Epidermal melanocyte (primary cell): ENCODE measurements at regions not wholly inside any gene's neighbourhood (a gene's known extent, or its start where the extent isn't known, plus 50 kb on each side); places are given as distances from the start of the nearest gene placed in this dataset.
"Not testable (repeated sequence)": the region's sequence is repeated elsewhere in the genome, so short reads cannot be mapped to it uniquely, and the experiment has no call there.

Experiments
- DNase-seq: peaks from one replicate; pipeline ENCODE4 v3.0.0; 2011; ENCODE audit warnings: low spot score; ENCODE audit not compliant: insufficient read length

DNA sequence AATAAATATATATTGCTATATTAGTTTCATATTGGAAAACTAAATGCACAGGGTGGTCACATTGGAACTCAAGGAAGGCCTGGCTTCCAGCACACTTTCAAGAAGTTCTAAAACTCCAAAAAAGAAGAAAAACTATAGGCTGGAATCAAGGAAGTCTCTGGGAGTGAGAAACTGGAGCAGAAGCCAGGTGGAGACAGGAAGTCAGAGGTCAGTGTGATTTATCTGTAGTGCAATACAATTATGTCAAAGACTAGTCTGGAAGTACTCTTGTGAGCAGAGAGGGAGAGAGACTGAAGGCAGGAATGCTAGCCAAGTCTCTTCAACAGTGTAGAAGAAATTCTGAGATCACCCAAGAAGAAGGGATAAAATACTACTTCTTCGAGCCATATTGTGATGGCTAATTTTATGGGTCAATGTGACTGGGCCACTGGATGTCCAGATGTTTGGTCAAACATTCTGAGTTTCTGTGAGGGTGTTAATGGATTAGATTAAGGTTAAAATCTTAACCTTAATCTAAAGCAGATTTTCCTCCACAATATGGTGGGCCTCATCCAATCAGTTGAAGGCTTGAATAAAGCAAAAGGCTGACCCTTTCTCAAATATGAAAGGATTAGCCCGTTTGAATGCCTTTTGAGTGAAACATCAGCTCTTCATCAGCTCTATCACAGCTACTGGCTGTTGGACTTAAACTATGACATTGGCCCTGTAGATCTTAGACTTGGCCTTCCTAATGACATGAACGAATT is 208.0 kb downstream of the TDRD15 start:
- DNase-seq, result no peak

DNA sequence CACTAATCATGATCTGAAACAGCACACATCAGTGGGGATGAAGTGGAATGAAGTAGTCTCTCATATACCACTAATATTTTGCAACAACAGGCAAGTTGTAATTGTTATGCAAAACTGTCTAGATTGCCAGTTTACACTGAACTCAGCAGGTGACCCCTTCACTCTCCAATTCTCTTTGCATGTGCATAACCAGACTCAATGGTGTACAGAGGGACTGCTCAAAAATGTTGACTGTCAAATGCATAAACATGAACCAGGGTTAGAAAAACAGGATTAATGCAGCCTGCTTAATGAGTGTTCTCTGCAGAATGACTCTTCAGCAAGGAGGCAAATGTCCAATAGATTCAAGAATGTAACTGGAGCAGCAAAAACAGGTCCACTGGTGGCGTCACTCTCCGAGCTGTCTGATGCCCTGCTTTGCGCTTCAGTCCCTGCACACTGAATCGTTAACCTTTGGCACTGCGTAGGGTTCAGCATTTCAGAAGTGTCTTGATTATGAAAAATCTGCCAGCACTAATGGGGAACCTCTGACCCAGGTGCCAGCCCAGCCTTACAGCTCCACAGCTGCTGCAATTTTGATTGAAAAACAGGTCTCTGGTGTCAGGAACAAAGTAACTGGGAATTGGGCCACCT is 209.3 kb downstream of the TDRD15 start:
- DNase-seq, result no peak

DNA sequence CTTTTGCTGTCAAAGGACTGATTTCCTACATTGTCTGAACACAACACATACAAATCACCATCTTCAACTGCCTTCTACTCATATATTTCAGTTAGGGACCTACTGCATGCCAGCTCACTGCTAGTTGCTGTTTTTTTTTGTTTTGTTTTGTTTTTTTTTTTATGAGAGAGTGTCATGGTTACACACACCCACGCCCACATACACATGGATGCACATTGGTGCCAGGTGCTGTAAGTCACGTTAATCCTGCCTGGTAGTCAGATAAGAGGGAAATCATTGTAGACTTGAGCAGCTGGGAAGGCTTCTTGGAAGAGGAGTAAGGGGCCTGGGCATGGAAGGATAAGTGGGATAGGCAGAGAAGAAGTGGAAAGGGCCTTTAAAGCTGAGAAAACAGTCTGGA is 209.9 kb downstream of the TDRD15 start:
- DNase-seq, result no peak

DNA sequence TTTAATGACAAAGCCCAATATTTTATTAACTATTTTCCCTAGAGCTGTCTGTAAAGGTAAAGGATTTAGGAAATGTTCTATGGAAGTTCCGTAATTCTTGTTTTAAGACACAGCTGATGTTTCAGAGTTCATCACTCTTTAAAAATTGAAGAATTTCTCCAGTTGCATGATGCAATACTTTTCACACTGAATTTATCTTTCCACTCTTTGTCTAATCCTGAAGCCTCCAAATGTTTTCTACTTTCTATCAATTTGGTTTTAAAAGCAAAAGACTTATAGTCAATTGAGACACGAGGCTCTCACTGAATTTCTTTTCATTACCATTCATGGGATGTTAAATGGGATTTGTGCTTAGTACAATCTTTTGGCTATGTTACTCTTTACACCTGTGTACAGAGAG is 223.2 kb downstream of the TDRD15 start:
- DNase-seq, result no peak

DNA sequence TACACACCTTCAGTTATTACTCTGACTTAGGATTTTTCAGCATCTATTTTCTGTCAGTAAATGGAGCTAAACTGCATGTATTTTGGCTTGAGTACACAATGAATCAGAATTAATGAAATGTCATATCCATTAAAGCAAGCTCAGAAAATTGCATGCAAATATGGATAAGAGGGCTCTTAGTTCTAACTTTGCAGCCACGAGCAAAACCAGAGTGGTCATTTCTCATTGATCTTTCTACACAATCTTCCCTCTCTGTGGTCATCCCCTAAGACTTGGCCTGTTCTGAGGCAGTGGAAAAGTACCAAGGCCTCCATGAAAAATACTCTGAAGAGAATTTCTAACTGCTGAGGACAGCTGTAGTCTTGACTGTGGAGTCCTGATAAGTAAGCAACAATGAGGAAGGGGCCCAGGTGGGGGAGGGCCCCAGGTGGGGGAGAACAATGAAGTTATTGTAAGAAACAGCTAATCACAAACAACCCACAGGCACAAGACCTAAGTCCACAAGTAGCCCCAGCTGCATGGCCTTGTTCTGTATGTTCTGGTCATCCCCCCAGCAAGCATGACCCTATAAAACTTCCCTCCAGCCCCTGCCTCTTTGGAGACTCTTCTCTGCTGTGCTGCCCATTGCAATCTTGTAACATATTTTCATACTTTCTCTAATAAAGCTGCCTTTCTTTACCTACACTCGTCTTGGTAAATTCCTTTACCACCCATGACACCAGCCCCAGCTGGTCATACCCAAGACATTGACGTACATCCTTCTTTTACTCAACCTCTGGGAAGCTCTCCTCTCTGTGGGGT is 230.3 kb downstream of the TDRD15 start:
- DNase-seq, result no peak

DNA sequence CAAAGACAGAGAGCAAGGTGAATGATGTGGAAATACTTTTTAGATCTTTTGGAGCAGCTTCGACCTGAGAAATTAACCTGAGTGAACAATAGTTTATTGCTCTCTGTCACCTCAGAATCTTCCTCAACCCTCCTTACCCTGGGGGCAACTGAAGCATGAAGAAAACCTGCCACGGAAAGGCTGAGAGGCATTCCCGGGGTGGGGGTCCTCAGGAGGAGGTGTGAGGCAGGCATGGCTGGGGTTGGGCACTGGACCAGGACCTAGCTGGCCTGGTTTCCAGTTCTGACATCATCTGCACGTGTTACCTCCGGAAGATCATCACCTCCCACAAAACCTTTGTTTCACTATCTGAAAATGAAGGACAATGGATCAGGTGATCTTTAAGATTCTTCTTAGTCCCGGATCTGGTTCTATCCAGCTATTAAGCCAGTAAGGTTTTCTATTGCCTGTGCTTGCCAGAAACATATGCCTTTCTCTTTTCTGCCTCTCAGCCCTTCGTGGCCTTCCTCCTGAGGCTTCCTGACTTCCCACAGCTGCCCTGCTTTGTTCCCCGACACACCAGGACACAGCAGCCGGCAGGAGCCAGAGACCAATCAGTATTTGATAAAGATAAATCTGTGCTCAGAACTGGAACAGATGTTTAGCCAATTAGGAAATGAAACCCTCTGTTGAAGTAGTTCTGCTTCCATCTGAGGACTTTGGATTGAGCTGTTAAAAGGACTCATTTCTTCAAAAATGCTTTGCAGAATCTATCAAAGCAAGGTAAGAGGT is 232.5 kb downstream of the TDRD15 start:
- DNase-seq, result no peak

DNA sequence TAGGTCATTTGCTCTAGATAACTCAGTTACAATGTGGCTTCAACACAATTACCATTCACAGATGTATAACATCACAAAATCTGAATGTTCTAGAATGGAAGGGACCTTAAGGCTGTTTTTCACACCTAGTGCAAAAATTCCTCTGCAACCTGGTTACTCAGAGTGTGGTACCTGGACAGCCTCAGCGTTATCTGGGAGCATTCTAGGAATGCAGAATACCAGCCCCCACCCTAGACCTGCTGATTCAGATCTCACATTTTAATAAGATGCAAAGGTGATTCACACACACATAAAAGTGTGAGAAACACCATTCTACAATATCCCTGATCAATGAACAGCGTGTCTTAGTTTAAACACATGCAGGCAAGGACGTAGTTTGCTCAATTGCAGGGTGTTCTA is 233.1 kb downstream of the TDRD15 start:
- no peak for DNase-seq

DNA sequence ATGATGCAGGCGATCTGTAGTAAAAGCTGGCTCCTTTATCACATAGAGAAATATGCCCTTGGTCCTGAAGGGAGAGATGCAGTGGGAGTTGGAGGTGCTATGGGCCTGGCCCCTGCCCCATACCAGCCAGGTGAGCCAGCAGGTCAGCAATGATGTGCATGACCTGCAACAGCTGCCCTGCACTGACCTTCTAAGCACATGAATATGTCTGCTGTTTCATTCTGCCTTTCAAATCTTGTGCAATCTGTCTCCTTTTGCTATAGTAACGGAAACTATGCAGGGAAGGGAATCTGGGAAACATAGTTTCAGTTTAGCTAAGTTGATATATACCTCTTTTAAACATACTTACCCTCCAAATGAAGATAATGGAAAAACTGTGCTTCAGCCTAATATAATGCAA is 235.2 kb downstream of the TDRD15 start:
- DNase-seq, result no peak

DNA sequence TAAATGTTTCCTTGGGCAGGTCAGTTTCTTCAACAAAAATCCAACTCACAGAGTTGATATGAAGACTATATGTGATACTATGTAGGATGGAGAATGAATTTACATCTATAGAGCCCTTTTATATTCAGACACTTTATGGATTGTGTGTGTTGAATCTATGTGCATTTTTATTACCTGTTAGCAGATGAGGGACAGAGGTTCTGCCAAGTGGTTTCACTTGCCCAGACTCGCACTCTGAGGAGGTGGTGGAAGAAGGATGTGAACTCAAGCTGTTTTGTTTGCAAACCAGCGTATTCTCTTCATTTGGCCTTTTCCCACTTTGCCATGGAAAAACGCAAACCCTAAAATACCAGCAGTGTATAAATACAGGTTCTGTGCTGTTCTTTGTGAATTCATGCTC is 237.6 kb downstream of the TDRD15 start:
- DNase-seq, result no peak

DNA sequence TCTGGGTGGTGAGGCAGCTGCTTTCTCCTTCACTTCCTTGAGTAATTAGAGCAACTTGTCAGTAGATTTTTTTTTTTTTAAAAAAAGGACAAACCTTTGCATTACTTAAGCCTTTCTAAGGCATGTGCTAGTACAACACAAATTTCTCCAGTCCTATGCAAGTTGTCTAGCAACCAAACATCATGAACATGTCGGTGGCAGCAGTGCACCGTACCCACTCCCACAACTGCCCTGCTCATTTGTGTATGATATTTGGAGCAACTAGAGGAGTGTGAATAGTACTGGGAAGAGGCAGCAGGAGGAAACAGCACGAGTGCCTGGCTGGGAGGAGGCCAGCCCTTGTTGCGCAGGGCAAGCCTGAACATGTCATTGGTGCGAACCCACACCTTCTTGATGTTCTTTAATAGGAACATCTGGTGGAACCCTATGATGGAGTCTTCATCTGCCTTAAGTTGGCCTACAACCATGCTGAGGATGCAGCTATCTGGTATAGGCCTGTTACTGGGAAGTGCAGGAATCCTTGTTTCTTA is 238.3 kb downstream of the TDRD15 start:
- no peak for DNase-seq

DNA sequence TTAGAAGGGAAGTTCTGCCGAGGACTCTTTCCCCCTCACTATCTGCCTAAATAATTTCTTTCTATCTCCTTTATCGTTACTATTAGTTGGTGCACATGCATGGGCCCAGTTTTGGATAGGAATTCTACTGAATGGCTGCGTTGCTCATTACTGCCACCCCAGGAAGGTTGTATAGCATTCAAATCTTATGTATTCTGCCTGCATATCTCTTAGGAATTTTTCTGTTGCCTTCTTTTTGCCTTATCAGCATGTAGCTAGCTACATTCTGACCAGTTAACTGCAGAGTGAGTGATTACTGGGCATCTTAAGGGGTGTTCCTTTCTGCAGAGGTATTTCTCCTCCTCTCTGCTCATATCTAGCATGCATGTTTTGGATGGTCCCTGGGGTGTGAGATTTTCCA is 239.6 kb downstream of the TDRD15 start:
- DNase-seq, result no peak

DNA sequence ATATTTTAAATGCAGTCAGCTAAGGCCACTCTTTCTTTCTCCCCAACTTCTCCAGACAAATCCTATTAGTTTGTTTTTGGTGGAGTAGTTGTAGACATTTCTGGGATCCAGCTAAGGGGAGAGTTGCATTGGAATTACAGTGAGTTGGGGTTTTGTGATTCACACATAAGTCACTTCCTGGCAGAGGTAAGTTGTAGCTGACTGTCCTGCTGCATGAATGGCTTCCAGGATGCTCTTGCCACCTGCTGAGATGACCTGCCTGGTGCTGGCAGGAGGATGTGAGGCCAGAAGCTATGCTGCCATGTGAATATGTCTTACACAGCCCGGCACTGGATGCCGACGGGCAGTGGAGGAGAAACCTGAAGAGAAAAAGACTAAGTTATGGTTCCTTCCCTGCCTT is 243.7 kb downstream of the TDRD15 start:
- DNase-seq, result no peak

DNA sequence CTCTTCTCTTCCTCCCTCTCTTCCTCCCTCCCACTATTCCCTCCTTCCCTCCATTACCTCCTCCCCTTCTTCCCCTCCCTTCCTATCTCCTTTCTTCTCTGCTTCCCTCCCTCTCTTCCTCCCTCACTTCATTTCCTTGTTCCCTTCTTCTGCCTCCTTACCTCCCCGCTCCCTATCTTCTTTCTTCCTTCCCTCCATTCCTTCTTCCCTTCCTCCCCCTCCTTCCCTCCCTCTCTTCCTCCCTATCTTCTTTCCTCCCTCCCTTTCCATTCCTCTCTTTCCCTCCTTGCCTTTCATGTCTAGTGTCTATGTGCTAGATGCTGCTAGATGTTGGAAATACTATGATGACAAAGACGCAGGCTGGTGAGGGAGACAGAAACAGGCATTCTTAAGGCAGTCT is 246.0 kb downstream of the TDRD15 start:
- no peak for DNase-seq

DNA sequence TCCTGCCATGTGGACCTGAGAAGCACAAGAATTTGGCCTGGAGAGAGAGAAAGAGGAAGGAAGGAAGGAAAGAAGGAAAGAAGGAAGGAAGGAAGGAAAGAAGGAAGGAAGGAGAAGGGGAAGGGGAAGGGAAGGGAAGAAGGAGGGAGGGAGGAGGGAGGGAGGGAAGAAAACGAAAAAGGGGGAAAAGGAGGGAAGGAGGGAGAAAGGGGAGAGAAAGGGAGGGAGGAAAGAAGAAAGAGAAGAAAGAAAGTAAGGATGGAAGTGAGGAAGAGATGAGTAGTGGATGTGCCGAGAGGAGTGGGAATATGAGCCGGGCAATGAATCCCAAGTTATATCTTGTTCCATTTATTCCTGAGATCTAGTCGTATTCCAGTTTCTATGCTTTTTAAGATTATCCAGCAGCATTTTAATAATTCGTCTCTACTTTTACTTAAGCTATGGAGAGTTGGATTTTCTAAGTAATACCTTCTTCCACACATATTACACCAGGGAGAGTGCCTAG is 247.8 kb downstream of the TDRD15 start:
- DNase-seq, result no peak

DNA sequence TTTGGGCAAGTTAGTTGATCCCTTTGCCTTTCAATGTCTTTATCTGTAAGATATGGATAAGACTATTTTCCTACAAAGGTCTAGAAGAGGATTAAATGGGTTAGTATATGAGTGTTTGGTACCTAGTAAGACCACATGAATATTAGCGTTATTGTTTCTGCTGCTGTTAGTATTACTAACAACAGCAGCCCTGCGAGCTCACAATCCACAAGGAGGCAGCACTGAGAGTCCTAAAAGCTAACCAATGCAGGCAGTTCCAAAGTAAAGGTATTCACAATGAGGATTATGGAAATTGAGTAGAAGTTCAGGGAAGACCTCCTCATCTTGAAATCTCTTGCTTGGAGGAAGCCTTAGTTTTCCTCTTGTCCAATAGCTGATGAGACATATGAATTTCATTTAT is 248.9 kb downstream of the TDRD15 start:
- no peak for DNase-seq

DNA sequence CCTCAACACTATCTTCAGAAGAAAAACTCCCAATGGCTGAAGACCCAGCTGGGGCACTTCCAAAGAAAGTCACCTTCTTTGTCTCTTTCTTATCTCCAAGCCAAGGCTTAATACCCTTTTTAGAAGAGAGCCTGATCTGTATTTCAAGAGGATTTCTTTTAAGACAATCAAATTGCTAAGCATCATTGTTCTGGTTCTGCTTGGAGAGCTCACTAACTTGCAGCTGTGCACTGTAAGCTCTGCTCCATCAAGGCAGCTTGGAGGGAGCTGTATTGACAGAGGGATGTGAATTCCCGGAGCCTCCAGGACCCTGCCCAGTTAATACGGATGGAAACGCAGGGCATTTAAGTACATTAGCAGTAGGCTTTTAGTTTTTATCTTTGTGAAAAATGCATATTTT is 253.1 kb downstream of the TDRD15 start:
- DNase-seq, result no peak

DNA sequence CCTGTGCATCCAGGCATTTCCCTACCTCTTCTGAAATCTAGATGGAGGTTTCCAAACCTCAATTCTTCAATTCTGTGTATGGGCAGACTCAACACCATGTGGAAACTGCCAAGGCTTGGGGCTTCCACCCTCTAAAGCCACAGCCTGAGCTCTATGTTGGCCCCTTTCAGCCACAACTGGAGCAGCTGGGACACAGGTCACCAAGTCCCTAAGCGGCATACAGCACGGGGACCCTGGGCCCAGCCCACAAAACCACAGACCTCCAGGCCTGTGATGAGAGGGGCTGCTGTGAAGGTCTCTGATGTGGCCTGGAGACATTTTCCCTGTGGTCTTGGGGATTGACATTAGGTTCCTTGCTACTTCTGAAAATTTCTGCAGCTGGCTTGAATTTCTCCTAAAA is 255.4 kb downstream of the TDRD15 start:
- DNase-seq, result no peak

DNA sequence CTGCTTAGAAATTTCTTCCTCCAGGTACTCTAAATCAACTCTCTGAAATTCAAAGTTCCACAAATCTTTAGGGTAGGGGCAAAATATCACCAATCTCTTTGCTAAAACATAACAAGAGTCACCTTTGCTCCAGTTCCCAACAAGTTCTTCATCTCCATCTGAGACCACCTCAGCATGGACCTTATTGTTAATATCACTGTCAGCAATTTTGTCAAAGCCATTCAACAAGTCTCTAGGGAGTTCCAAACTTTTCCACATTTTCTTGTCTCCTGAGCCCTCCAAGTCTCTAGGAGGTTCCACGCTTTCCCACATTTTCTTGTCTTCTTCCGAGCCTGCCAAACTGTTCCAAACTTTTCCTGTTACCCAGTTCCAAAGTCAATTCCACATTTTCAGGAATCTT is 255.9 kb downstream of the TDRD15 start:
- not testable (repeated sequence) for DNase-seq

DNA sequence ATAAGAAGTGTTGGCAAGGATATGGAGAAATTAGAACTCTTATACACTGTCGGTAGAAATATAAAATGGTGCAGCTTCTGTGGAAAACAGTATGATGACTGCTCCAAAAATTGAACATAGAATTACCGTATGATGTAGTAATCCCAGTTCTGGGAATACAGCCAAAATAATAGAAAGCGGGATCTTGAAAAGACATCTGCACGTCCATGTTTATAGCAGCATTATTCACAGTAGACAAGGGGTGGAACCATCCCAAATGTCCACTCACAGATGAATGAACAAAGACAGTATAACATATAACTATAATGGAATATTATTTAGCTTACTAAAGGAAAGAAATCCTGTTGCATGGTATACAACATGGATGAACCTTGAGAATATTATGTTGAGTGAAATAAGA is 257.7 kb downstream of the TDRD15 start:
- DNase-seq, result no peak

DNA sequence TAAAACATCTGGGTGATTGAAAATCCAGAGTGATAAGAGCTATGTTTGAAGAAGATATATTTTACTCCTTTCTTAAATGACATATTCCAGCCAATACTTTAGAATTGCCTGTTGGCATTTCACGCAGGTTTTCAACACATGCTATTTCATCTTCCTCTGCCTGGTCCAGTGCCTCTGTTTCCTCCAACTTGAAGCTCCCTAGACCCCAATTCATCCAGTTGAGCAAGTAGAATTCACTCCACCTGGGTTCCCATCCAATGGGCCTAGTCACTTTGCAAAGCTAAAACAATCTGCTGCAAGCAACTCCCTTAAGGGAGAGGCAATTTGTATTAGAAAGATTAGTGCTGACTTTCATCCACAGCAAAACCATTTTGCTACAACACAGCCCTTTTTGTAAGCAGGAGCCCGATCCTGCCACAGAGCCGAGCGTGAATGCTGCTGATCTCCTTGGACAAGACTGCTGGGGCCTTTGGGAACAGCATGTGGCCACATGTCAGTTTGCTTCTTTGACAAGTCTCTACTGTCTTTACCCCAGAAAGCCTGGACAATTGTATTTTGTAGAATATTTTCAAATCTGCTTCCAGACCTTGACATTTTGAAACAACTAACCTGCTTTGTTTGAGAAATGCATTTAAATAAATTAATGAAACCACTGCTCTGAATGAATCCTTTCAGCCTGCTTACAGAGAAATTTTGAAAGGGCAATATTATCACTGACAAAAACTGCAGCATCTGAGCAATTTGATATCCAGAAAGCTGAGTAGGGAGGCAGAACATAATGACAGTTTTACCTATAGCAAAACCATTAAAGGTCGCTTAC is 259.1 kb downstream of the TDRD15 start:
- no peak for DNase-seq
